ENCODE measurements at regions not wholly inside any gene's neighbourhood (a gene's known extent, or its start where the extent isn't known, plus 50 kb on each side); places are given as distances from the start of the nearest gene placed in this dataset.

GRCh38 chr11:109305009-109305408, 117.0 kb upstream of the C11orf87 start (continued):
- TF ChIP-seq CHD7 (IDR thresholded peaks at IDR 0.05; ENCODE audit: insufficient replicate concordance, low read length): no peak
- no peak for TF ChIP-seq SUZ12 (IDR thresholded peaks at IDR 0.05; ENCODE audit: low read length)
- no peak for TF ChIP-seq TEAD4 (IDR thresholded peaks at IDR 0.05; ENCODE audit: low read depth, low read length)
- no peak for TF ChIP-seq NRF1 (IDR thresholded peaks at IDR 0.05; ENCODE audit: low read depth, low read length)
- TF ChIP-seq TAF7 (optimal IDR thresholded peaks at IDR 0.05; ENCODE audit: borderline replicate concordance, low read depth, low read length): no peak
- no peak for TF ChIP-seq POLR2A (IDR thresholded peaks at IDR 0.05; ENCODE audit: control extremely low read depth in 1 of 2, low read depth in 2 of 2, low read length in 2 of 2)
- no peak for TF ChIP-seq POLR2AphosphoS5 (IDR thresholded peaks at IDR 0.05; ENCODE audit: low read depth, low read length)
- no peak for TF ChIP-seq ASH2L (IDR thresholded peaks at IDR 0.05; ENCODE audit: low read length)
- TF ChIP-seq CEBPB (IDR thresholded peaks at IDR 0.05; ENCODE audit: low read depth, low read length): no peak
- TF ChIP-seq MAX (IDR thresholded peaks at IDR 0.05): no peak
- no peak for TF ChIP-seq CHD2 (IDR thresholded peaks at IDR 0.05; ENCODE audit: low read length)
- no peak for TF ChIP-seq EP300 (IDR thresholded peaks at IDR 0.05; ENCODE audit: borderline replicate concordance in 1 of 2, low read depth in 2 of 2, low read length in 2 of 2)
- no peak for TF ChIP-seq HDAC6 (IDR thresholded peaks at IDR 0.05; ENCODE audit: low read depth, low read length)
